ENCODE measurements at regions not wholly inside any gene's neighbourhood (a gene's known extent, or its start where the extent isn't known, plus 50 kb on each side); places are given as distances from the start of the nearest gene placed in this dataset.

GRCh38 chr5:179438011-179438441 lies 92.8 kb upstream of the ADAMTS2 start:
- Histone ChIP-seq H3K4me3 (ENCODE audit: low read length) (no peak overlapping the region), H3K27me3 (ENCODE audit: control insufficient read depth, insufficient read depth, low read length) (no peaks in the 10 kb centered on the region), H3K36me3 (ENCODE audit: insufficient read depth, low read length) (no peaks in the 10 kb centered on the region), H3K9ac (ENCODE audit: low read depth, low read length) (no peak overlapping the region), H3K4me2 (ENCODE audit: low read length) (no peak overlapping the region), H3K4me1 (ENCODE audit: control insufficient read depth, insufficient read depth, low read length) (no peaks in the 10 kb centered on the region), H3K9me3 (replicated peaks; ENCODE audit: low read length) (no peaks in the 10 kb centered on the region)

DNA sequence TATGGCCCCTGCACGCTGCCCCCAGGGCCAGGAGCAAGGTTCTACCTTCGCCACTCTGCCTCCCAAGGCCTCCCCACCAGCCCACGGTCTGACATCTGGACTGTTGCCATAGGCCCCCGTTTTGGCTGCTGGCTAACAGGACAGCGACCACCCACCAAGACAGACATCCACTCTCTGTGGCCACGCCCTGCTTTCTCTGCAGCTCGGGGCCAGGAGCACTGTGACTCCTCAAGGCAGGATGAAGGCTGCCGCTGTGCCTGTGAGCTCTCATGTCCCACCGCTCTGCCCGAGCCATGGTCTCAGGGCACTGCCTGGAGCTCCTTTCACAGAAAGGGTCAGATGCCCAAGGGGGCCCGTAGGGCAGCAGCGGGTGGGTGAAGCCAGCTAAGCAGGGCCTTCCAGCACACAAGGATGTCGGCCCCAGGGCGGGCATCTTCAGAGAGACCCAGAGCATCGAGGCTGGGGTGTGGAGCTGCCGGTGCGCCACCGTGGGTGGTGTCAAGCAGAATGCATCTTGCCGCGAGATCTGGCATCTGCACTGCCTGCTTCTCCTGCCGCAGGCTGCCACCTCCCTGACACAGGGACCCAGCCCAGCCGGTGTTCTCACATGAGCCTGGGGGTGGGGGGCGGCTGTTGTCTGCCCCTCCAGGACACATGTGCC lies 92.2 kb upstream of the ADAMTS2 start:
- Histone ChIP-seq H3K36me3 (ENCODE audit: insufficient read depth, low read length) (no peaks in the 10 kb centered on the region), H3K4me2 (ENCODE audit: low read length) (no peak overlapping the region), H3K9me3 (replicated peaks; ENCODE audit: low read length) (no peaks in the 10 kb centered on the region), H3K27me3 (ENCODE audit: control insufficient read depth, insufficient read depth, low read length) (no peaks in the 10 kb centered on the region), H3K4me3 (ENCODE audit: low read length) (no peak overlapping the region), H3K9ac (ENCODE audit: low read depth, low read length) (no peak overlapping the region), H3K4me1 (ENCODE audit: control insufficient read depth, insufficient read depth, low read length) (no peaks in the 10 kb centered on the region)

DNA sequence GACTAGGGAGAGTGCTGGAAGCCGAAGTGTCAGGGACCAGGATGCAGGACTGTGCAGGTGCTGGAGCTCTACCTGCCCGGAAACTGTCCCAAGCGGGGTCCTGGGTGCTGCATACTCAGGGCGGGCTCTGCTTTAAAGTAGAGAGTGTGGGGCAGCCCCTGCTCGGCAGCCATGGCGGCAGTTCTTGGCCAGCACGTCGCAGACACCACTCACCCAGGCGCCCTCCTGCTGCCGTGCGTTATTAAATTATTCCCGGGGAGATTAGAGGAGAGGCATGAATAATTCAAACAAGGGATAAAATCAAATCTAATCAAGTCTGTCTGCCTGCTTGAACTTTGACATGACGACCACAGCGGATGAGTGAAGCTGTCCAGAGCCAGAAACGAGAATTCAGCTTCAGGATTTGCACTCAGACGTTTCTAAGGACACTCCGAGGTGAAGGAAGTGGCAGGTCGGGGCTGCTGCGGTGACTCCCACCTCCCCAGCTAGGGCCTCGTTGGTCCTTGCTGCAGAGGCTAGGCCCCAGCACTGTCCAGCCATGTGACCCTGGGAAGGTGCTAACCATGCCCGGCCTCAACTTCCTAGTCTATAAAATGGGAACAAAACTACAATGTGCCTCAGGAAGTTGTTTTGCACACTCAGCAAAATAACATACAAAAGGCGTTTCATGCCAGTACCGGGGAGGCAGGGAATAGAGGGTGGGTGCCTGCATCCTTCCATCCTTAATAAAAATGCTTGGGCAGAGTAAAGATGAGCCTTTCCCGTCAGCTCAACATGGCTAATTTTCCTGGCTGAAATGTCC lies 91.3 kb upstream of the ADAMTS2 start:
- no peak overlapping the region for H3K9ac ChIP-seq (ENCODE audit: low read depth, low read length)
- H3K4me3 ChIP-seq (ENCODE audit: low read length): no peak overlapping the region
- no peaks in the 10 kb centered on the region for H3K36me3 ChIP-seq (ENCODE audit: insufficient read depth, low read length)
- no peaks in the 10 kb centered on the region for H3K27me3 ChIP-seq (ENCODE audit: control insufficient read depth, insufficient read depth, low read length)
- H3K4me1 ChIP-seq (ENCODE audit: control insufficient read depth, insufficient read depth, low read length): no peaks in the 10 kb centered on the region
- H3K4me2 ChIP-seq (ENCODE audit: low read length): no peak overlapping the region
- no peaks in the 10 kb centered on the region for H3K9me3 ChIP-seq (replicated peaks; ENCODE audit: low read length)

GRCh38 chr5:179435731-179436315 lies 90.6 kb upstream of the ADAMTS2 start:
- H3K4me2 ChIP-seq (ENCODE audit: low read length): no peak overlapping the region
- H3K36me3 ChIP-seq (ENCODE audit: insufficient read depth, low read length): no peaks in the 10 kb centered on the region
- no peaks in the 10 kb centered on the region for H3K4me1 ChIP-seq (ENCODE audit: control insufficient read depth, insufficient read depth, low read length)
- no peaks in the 10 kb centered on the region for H3K9me3 ChIP-seq (replicated peaks; ENCODE audit: low read length)
- no peaks in the 10 kb centered on the region for H3K27me3 ChIP-seq (ENCODE audit: control insufficient read depth, insufficient read depth, low read length)
- H3K4me3 ChIP-seq (ENCODE audit: low read length): no peak overlapping the region
- H3K9ac ChIP-seq (ENCODE audit: low read depth, low read length): no peak overlapping the region

DNA sequence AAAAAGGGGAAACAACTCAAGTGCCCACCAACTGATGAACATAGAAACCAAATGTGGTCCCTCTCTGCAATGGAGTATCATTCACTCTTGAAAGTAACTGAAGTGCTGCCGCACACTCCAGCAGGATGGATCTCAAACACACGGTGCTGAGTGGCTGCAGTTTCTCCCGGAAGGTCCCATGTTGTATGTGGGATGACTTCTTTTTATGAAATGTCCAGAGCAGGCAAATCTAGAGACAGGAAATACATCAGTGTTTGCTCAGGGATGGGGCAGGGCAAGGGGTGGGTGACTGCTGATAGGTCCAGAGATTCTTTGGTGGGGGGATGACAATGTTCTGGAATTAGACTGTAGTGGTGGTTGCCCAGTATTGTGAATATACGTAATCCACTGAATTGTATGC lies 89.9 kb upstream of the ADAMTS2 start:
- H3K4me2 ChIP-seq (ENCODE audit: low read length): no peak overlapping the region
- H3K9me3 ChIP-seq (replicated peaks; ENCODE audit: low read length): no peaks in the 10 kb centered on the region
- H3K4me3 ChIP-seq (ENCODE audit: low read length): no peak overlapping the region
- H3K4me1 ChIP-seq (ENCODE audit: control insufficient read depth, insufficient read depth, low read length): no peaks in the 10 kb centered on the region
- H3K27me3 ChIP-seq (ENCODE audit: control insufficient read depth, insufficient read depth, low read length): no peaks in the 10 kb centered on the region
- H3K36me3 ChIP-seq (ENCODE audit: insufficient read depth, low read length): no peaks in the 10 kb centered on the region
- H3K9ac ChIP-seq (ENCODE audit: low read depth, low read length): no peak overlapping the region

- no peaks in the 10 kb centered on the region for H3K4me1 ChIP-seq (ENCODE audit: control insufficient read depth, insufficient read depth, low read length)
- H3K9me3 ChIP-seq (replicated peaks; ENCODE audit: low read length): peaks cover 2% of the 10 kb centered on the region
- H3K4me2 ChIP-seq (ENCODE audit: low read length): no peak overlapping the region
- no peaks in the 10 kb centered on the region for H3K36me3 ChIP-seq (ENCODE audit: insufficient read depth, low read length)
- no peaks in the 10 kb centered on the region for H3K27me3 ChIP-seq (ENCODE audit: control insufficient read depth, insufficient read depth, low read length)
- H3K4me3 ChIP-seq (ENCODE audit: low read length): no peak overlapping the region
- no peak overlapping the region for H3K9ac ChIP-seq (ENCODE audit: low read depth, low read length)
These were observed 87.3 kb upstream of the ADAMTS2 start for GRCh38 chr5:179432547-179432946.

GRCh38 chr5:179431221-179431824 lies 86.1 kb upstream of the ADAMTS2 start:
- no peak overlapping the region for H3K4me2 ChIP-seq (ENCODE audit: low read length)
- H3K4me1 ChIP-seq (ENCODE audit: control insufficient read depth, insufficient read depth, low read length): no peaks in the 10 kb centered on the region
- H3K9ac ChIP-seq (ENCODE audit: low read depth, low read length): no peak overlapping the region
- H3K4me3 ChIP-seq (ENCODE audit: low read length): no peak overlapping the region
- no peaks in the 10 kb centered on the region for H3K36me3 ChIP-seq (ENCODE audit: insufficient read depth, low read length)
- no peaks in the 10 kb centered on the region for H3K27me3 ChIP-seq (ENCODE audit: control insufficient read depth, insufficient read depth, low read length)
- peaks cover 2% of the 10 kb centered on the region for H3K9me3 ChIP-seq (replicated peaks; ENCODE audit: low read length)

- H3K9ac ChIP-seq (ENCODE audit: low read depth, low read length): no peak overlapping the region
- no peak overlapping the region for H3K4me2 ChIP-seq (ENCODE audit: low read length)
- no peaks in the 10 kb centered on the region for H3K36me3 ChIP-seq (ENCODE audit: insufficient read depth, low read length)
- H3K9me3 ChIP-seq (replicated peaks; ENCODE audit: low read length): peaks cover 6% of the 10 kb centered on the region
- no peaks in the 10 kb centered on the region for H3K27me3 ChIP-seq (ENCODE audit: control insufficient read depth, insufficient read depth, low read length)
- H3K4me1 ChIP-seq (ENCODE audit: control insufficient read depth, insufficient read depth, low read length): no peaks in the 10 kb centered on the region
- H3K4me3 ChIP-seq (ENCODE audit: low read length): no peak overlapping the region
These were observed 85.2 kb upstream of the ADAMTS2 start for GRCh38 chr5:179430193-179431175.

DNA sequence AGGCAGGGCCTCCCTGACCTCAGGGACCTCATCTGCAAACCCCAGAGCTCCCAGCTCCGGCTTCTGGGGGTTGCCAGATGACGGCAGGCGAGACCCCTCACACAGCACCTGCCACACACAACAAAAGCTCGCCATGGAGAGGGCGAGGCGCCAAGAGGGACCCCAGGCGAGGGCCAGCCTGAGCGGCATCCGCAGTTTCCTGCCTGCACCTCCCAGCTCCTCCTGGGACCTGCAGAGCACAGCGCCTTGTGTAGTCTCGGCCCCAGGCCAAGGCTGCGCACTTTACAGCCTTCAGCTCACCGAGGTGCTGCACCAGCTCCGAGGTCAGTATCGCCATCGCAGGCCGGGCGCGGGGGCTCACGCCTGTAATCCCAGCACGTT lies 82.4 kb upstream of the ADAMTS2 start:
- no peaks in the 10 kb centered on the region for H3K4me1 ChIP-seq (ENCODE audit: control insufficient read depth, insufficient read depth, low read length)
- peaks cover 6% of the 10 kb centered on the region for H3K9me3 ChIP-seq (replicated peaks; ENCODE audit: low read length)
- H3K27me3 ChIP-seq (ENCODE audit: control insufficient read depth, insufficient read depth, low read length): no peaks in the 10 kb centered on the region
- no peak overlapping the region for H3K4me3 ChIP-seq (ENCODE audit: low read length)
- H3K36me3 ChIP-seq (ENCODE audit: insufficient read depth, low read length): no peaks in the 10 kb centered on the region
- no peak overlapping the region for H3K9ac ChIP-seq (ENCODE audit: low read depth, low read length)
- no peak overlapping the region for H3K4me2 ChIP-seq (ENCODE audit: low read length)

- no peaks in the 10 kb centered on the region for H3K27me3 ChIP-seq (ENCODE audit: control insufficient read depth, insufficient read depth, low read length)
- H3K9me3 ChIP-seq (replicated peaks; ENCODE audit: low read length): peaks cover 6% of the 10 kb centered on the region
- no peak overlapping the region for H3K4me3 ChIP-seq (ENCODE audit: low read length)
These were observed 81.9 kb upstream of the ADAMTS2 start for GRCh38 chr5:179427032-179427675.

More at GRCh38 chr5:179427032-179427675, 81.9 kb upstream of the ADAMTS2 start:
- H3K9ac ChIP-seq (ENCODE audit: low read depth, low read length): no peak overlapping the region
- no peaks in the 10 kb centered on the region for H3K36me3 ChIP-seq (ENCODE audit: insufficient read depth, low read length)
- no peaks in the 10 kb centered on the region for H3K4me1 ChIP-seq (ENCODE audit: control insufficient read depth, insufficient read depth, low read length)
- H3K4me2 ChIP-seq (ENCODE audit: low read length): no peak overlapping the region

All from skeletal muscle satellite cell (primary cell).